Panc1 (cell line): ENCODE measurements at regions not wholly inside any gene's neighbourhood (a gene's known extent, or its start where the extent isn't known, plus 50 kb on each side); places are given as distances from the start of the nearest gene placed in this dataset.

Source experiments
- POLR2AphosphoS5 ChIP-seq: IDR thresholded peaks from 2 replicates; pipeline ENCODE4 v1.6.1; 2012; ENCODE audit warnings: mild to moderate bottlenecking, low read depth, low read length, moderate library complexity
- TF ChIP-seq, protein P1 (sequence below): fragments of 450-650 bp; IDR thresholded peaks from 2 replicates; pipeline ENCODE4 v1.5.1; 2017; ENCODE audit warnings: mild to moderate bottlenecking

DNA sequence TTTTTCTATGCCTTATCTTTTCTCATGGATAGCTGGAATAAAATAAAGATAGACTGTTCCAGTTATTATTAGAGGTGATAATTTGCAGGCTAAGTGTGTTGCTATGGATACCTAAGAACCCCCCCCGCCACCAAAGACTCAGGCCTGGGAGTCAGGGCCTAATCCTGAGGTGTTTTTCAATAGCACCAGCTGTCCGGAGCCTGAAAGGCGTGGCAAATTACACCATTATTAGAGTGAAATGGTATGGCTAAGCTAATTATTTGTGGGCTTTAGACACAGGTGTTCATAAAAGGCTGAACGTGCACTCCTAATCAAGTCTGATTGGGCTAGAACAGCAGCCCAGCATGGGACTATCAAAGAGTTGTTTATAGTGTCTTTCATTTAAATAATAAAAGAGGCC, 293.2 kb upstream of the DCC start:
- TF ChIP-seq, protein P1, sequence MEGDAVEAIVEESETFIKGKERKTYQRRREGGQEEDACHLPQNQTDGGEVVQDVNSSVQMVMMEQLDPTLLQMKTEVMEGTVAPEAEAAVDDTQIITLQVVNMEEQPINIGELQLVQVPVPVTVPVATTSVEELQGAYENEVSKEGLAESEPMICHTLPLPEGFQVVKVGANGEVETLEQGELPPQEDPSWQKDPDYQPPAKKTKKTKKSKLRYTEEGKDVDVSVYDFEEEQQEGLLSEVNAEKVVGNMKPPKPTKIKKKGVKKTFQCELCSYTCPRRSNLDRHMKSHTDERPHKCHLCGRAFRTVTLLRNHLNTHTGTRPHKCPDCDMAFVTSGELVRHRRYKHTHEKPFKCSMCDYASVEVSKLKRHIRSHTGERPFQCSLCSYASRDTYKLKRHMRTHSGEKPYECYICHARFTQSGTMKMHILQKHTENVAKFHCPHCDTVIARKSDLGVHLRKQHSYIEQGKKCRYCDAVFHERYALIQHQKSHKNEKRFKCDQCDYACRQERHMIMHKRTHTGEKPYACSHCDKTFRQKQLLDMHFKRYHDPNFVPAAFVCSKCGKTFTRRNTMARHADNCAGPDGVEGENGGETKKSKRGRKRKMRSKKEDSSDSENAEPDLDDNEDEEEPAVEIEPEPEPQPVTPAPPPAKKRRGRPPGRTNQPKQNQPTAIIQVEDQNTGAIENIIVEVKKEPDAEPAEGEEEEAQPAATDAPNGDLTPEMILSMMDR, result no peak
- TF ChIP-seq POLR2AphosphoS5, result no peak
